ENCODE measurements at regions not wholly inside any gene's neighbourhood (a gene's known extent, or its start where the extent isn't known, plus 50 kb on each side); places are given as distances from the start of the nearest gene placed in this dataset.

DNA sequence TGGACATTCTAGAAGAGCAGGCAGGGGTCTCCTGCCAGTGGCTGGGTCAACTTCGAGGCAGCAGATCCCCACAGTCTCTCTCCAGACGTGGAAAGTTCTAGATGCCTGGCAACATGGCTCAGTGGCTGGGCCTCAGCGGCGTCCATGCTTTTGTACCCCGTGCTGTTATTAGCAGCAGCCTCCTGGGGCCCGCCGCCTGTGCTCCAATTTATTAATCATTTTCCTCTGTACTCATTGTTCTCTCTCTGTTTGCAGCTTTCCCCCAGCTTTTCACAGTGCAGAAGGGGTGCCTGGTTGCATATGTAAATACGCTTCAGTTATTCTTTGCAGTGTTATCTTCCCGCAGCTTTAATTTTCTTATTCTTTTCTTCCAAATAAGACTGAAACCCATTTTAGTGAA, 515.1 kb downstream of the TBC1D22A start:
- DNase-seq (ENCODE audit: low read depth in 2 of 2): no peak

GRCh38 chr22:47276991-47277390, 514.5 kb downstream of the TBC1D22A start:
- DNase-seq (ENCODE audit: low read depth in 2 of 2): no peak

- DNase-seq (ENCODE audit: low read depth in 2 of 2): no peak
Observed at GRCh38 chr22:47276450-47276820, 514.0 kb downstream of the TBC1D22A start.

GRCh38 chr22:47275605-47276449, 513.4 kb downstream of the TBC1D22A start:
- no peak for DNase-seq (ENCODE audit: low read depth in 2 of 2)

GRCh38 chr22:47274196-47274595, 511.7 kb downstream of the TBC1D22A start:
- DNase-seq (ENCODE audit: low read depth in 2 of 2): no peak

- no peak for DNase-seq (ENCODE audit: low read depth in 2 of 2)
Observed at GRCh38 chr22:47270463-47271135, 508.1 kb downstream of the TBC1D22A start.

GRCh38 chr22:47269516-47270088, 507.2 kb downstream of the TBC1D22A start:
- no peak for DNase-seq (ENCODE audit: low read depth in 2 of 2)

DNA sequence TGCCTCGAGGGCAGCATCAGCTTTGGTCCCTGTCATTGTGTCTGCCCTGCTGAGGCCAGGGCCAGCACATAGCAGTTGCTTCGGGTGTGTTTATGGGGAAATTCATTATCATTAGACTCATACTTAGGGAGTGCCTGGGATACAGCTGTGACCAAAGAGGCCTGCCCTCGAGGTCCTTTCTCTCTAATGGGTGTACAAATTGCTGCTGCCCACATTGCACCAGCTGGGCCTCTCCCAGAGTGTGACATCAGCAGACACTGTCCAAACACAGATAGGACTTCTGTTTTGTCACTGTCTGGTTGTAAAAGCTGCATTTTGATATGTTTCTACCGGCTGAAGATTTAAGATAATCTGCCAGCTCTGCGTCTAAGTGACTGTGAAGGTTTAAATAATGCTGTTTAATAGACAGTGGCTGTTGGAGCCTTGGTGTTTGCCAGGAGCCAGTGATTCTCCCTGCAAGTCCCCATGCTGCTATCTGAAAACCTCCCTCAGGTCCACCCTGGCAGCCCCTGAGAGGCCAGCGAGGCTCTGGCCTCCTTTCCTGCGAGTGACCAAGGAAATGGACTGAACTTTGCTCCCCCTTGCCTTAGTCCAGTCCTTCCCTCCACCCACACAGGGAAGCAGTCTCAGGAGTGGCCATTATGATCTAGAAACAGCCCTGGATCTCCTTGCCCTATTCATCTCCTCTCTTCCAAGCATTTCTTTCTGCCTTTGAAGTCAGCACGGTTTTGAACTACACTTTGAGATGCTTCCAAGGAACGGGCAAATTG, 505.2 kb downstream of the TBC1D22A start:
- DNase-seq (ENCODE audit: low read depth in 2 of 2): no peak

- no peak for DNase-seq (ENCODE audit: low read depth in 2 of 2)
Observed at GRCh38 chr22:47266329-47266728, 503.9 kb downstream of the TBC1D22A start.

- DNase-seq (ENCODE audit: low read depth in 2 of 2): no peak
Observed at GRCh38 chr22:47260551-47260950, 498.1 kb downstream of the TBC1D22A start.

- DNase-seq (ENCODE audit: low read depth in 2 of 2): no peak
Observed at GRCh38 chr22:47259990-47260389, 497.5 kb downstream of the TBC1D22A start.

DNA sequence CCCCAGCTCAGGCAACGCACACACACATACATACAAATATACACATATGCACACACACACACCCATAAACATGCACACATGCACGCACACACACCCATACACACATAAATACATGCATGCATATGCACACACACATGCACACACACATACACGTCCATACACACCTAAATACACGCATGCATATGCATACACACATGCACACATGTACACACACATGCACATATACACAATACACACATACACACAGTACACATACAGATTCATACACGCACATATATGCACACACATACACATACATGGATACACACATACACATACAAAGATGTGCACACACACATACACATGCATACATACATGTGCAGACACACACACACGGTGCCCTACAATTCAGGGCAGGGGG, 496.6 kb downstream of the TBC1D22A start:
- no peak for DNase-seq (ENCODE audit: low read depth in 2 of 2)

DNA sequence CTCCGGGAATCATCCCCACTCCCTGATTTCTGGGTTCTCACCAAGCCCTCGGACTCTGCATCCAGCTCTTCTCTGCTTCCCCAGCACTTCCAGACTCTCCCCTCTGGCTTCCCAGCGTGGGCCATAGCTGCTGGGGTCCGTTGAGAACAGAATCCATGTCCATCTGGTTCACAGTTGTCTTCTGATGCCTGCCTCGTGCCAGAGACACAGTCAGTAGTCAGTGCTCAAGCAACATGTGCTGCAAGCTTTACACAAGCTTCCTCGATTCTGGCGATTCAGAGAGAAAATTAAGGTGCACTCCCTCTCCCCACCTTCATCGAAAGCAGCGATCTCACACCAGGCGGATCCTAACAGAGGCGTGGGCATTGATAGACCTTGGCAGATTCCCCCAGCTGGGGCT, 495.5 kb downstream of the TBC1D22A start:
- no peak for DNase-seq (ENCODE audit: low read depth in 2 of 2)

- no peak for DNase-seq (ENCODE audit: low read depth in 2 of 2)
Observed at GRCh38 chr22:47257566-47257965, 495.1 kb downstream of the TBC1D22A start.

DNA sequence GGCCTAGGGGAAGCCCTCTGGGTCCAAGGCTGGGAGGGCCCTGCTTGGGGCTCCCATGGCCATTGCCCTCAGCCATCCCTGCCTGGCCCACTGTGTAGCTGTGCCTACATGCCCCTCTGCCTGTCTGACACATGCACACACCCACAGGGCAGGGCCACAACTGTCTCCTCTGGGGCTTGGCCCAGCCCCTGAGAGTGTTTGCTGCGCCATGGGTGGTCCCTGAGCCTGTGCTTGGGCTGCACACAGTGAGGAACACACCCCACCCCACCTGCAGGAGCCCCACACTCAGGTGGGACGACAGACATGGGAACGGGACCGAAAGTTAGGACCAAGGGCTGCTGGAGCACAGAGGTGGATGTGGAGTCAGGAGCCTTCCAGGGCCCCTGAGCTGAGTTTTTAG, 489.5 kb downstream of the TBC1D22A start:
- no peak for DNase-seq (ENCODE audit: low read depth in 2 of 2)

DNA sequence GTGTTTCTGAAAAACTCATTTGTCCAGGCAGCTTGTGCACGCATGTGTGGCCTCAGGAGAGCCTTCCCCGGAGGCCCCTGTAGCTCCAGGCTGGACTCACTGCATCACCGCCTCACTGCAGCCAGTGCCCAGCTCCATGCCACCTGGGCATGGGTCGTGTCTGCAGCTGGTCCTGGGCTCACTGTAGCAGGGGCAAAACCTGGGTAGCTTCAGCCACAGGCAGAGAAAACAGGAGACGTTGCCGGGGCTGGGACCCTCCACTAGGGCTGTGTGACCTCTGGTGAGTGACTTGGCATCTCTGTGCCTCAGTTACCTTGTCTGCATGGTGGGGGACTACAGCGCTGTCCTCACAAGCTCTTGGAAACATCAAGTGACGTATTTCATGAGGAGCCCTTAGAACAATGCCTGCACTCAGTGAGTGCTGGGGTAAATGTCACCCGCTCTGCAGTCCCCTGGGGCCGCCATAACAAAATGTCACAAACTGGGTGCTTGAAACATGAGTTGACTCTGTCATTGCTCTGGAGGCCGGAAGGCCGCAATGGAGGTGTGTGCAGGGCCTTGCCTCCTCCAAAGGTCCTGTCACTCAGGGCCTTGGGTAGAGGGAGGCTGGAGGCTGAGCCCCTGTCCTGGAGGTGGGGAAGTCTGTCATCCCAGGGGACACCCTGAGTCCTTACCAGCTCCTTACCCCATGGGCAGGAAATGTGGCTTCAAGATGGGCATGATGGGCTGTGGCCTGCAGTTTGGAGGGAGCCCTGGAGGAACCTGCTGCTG, 488.7 kb downstream of the TBC1D22A start:
- no peak for DNase-seq (ENCODE audit: low read depth in 2 of 2)

GRCh38 chr22:47249370-47249928, 487.0 kb downstream of the TBC1D22A start:
- no peak for DNase-seq (ENCODE audit: low read depth in 2 of 2)

GRCh38 chr22:47248925-47249324, 486.5 kb downstream of the TBC1D22A start:
- no peak for DNase-seq (ENCODE audit: low read depth in 2 of 2)

DNA sequence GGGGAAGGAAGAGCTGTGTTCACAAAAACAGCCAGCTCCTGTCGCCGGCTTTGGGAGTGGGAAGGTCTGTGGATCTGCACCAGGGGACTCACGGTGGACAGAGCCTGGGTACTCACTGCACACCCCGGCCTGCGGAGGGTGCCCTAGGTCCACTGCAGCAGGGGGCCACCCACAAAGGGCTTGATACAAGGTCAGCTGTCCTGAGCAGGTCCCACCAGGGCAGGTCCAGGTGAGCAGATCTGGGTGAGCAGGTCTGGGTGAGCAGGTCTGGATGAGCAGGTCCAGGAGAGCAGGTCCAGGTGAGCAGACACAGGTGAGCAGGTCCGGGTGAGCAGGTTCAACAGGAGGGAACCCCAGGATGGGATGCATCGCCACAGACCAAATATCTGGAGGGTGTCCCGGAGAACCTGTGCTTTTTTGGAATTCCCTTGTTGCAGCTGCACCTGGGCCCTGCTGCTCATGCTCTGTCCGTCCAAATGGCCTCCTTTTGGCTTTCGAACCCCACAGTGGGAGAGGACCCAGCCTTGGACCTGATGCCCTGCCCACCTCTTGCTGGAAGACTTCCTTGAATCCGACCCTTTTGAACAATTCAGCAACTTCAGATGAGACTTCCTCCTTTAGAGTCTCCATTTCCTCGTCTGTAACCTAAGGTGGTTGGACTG, 485.3 kb downstream of the TBC1D22A start:
- no peak for DNase-seq (ENCODE audit: low read depth in 2 of 2)

DNA sequence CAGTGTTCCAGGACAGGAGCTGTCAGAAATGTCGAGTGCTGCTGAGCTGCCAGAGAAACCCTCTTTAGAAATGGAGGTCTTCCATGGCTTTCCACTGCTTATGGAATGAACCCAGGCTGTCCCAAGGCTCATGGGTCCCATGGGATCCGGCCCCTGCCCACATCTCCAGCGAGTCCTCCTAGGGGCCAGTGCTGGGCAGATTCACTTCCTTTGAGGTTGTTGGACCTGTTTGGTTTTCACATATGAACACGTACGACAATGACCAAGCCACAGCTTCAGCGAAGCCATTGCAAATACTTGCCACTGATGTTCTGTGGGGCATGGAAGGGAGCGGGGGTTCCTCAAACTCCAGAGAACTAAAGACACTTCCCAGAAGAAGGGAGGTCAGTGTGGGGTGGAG, 483.3 kb downstream of the TBC1D22A start:
- DNase-seq (ENCODE audit: low read depth in 2 of 2): no peak

GRCh38 chr22:47245286-47245685, 482.8 kb downstream of the TBC1D22A start:
- DNase-seq (ENCODE audit: low read depth in 2 of 2): no peak
